ENCODE measurements at regions not wholly inside any gene's neighbourhood (a gene's known extent, or its start where the extent isn't known, plus 50 kb on each side); places are given as distances from the start of the nearest gene placed in this dataset.

GRCh38 chr9:120319452-120319851 is 260.5 kb downstream of the CDK5RAP2 start:
- no peak for TF ChIP-seq CTCF (IDR thresholded peaks at IDR 0.05; ENCODE audit: low read depth, low read length)
- H3K27me3 ChIP-seq (ENCODE audit: insufficient read depth, low read depth, severe bottlenecking), result no peaks in the 10 kb centered on the region
- H3K4me3 ChIP-seq (ENCODE audit: low read depth, low read length), result no peak overlapping the region
- peaks cover under 1% of the 10 kb centered on the region for H3K9me3 ChIP-seq (ENCODE audit: severe bottlenecking)
- DNase-seq, result no peak
- no peaks in the 10 kb centered on the region for H3K36me3 ChIP-seq
- no peak overlapping the region for H3K27ac ChIP-seq

- DNase-seq, result no peak
- Histone ChIP-seq H3K9me3 (ENCODE audit: severe bottlenecking) (peaks cover 15% of the 10 kb centered on the region), H3K27me3 (ENCODE audit: insufficient read depth, low read depth, severe bottlenecking) (no peaks in the 10 kb centered on the region), H3K4me3 (ENCODE audit: low read depth, low read length) (no peak overlapping the region), H3K27ac (no peak overlapping the region), H3K36me3 (no peaks in the 10 kb centered on the region)
- no peak for TF ChIP-seq CTCF (IDR thresholded peaks at IDR 0.05; ENCODE audit: low read depth, low read length)
Observed at GRCh38 chr9:120315154-120315553, 264.8 kb downstream of the CDK5RAP2 start.

- no peak for DNase-seq
- H3K9me3 ChIP-seq (ENCODE audit: severe bottlenecking), result peaks cover 15% of the 10 kb centered on the region
- TF ChIP-seq CTCF (IDR thresholded peaks at IDR 0.05; ENCODE audit: low read depth, low read length), result no peak
- no peak overlapping the region for H3K4me3 ChIP-seq (ENCODE audit: low read depth, low read length)
- no peaks in the 10 kb centered on the region for H3K27me3 ChIP-seq (ENCODE audit: insufficient read depth, low read depth, severe bottlenecking)
- H3K36me3 ChIP-seq, result no peaks in the 10 kb centered on the region
- no peak overlapping the region for H3K27ac ChIP-seq
Observed at GRCh38 chr9:120312031-120312430, 267.9 kb downstream of the CDK5RAP2 start.

- TF ChIP-seq CTCF (IDR thresholded peaks at IDR 0.05; ENCODE audit: low read depth, low read length), result no peak
- H3K36me3 ChIP-seq, result no peaks in the 10 kb centered on the region
- no peak overlapping the region for H3K27ac ChIP-seq
- no peaks in the 10 kb centered on the region for H3K27me3 ChIP-seq (ENCODE audit: insufficient read depth, low read depth, severe bottlenecking)
- peaks cover 15% of the 10 kb centered on the region for H3K9me3 ChIP-seq (ENCODE audit: severe bottlenecking)
- H3K4me3 ChIP-seq (ENCODE audit: low read depth, low read length), result no peak overlapping the region
- DNase-seq, result peak; percentile 19
Observed at GRCh38 chr9:120310035-120310434, 269.9 kb downstream of the CDK5RAP2 start.

- H3K4me3 ChIP-seq (ENCODE audit: low read depth, low read length), result no peak overlapping the region
- TF ChIP-seq CTCF (IDR thresholded peaks at IDR 0.05; ENCODE audit: low read depth, low read length), result 0 out of 2 replicates have a peak, but pooled peaks have one; percentile 2
Observed at GRCh38 chr9:120308495-120308894, 271.5 kb downstream of the CDK5RAP2 start.

GRCh38 chr9:120307599-120307998 is 272.4 kb downstream of the CDK5RAP2 start:
- DNase-seq, result no peak
- Histone ChIP-seq H3K27ac (no peak overlapping the region), H3K27me3 (ENCODE audit: insufficient read depth, low read depth, severe bottlenecking) (no peaks in the 10 kb centered on the region), H3K4me3 (ENCODE audit: low read depth, low read length) (no peak overlapping the region), H3K9me3 (ENCODE audit: severe bottlenecking) (peaks cover 7% of the 10 kb centered on the region), H3K36me3 (no peaks in the 10 kb centered on the region)
- no peak for TF ChIP-seq CTCF (IDR thresholded peaks at IDR 0.05; ENCODE audit: low read depth, low read length)

More at GRCh38 chr9:120308495-120308894, 271.5 kb downstream of the CDK5RAP2 start:
- H3K9me3 ChIP-seq (ENCODE audit: severe bottlenecking), result peaks cover 9% of the 10 kb centered on the region
- no peak overlapping the region for H3K27ac ChIP-seq
- no peaks in the 10 kb centered on the region for H3K27me3 ChIP-seq (ENCODE audit: insufficient read depth, low read depth, severe bottlenecking)
- no peaks in the 10 kb centered on the region for H3K36me3 ChIP-seq
- no peak for DNase-seq
